ENCODE measurements at regions not wholly inside any gene's neighbourhood (a gene's known extent, or its start where the extent isn't known, plus 50 kb on each side); places are given as distances from the start of the nearest gene placed in this dataset.

DNA sequence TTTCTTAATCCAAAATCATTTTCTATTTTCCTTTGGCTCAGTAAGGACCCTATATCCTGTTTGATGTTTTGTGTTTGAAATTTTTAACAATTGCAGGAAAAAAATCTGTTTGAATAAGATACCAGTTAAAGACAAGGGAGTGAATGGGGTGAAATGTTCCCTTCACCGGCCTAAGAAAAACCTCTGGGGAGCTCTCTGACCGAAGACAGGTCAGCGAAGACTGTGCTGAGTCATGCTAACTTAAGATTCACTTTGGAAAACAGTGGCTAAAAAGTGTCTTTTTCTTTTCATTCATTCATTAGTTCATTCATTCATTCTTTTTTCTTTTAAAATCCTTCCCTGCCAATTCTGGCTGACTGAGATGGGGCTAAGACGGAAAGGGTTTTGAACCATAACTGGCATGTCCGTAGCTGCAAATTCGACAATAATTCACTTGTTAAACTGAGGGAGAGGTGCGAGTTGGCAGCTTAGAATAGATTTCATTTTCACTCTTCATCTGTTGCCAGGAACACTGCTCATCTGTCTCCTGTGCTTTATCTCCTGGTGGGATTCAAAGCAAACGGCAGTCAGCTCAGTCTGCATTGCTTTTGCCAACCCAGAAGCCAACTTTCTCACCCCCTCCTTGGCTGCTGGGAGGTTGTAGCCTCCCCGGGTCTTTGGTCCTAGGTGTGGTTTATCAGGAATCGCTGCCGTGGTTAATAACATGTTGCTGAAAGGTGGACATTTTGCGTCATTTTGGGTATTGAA, 434.0 kb upstream of the LARGE1 start:
- ChIA-PET CTCF (no interaction called here), POLR2A (no interaction called here)
- TF ChIP-seq, protein P1, sequence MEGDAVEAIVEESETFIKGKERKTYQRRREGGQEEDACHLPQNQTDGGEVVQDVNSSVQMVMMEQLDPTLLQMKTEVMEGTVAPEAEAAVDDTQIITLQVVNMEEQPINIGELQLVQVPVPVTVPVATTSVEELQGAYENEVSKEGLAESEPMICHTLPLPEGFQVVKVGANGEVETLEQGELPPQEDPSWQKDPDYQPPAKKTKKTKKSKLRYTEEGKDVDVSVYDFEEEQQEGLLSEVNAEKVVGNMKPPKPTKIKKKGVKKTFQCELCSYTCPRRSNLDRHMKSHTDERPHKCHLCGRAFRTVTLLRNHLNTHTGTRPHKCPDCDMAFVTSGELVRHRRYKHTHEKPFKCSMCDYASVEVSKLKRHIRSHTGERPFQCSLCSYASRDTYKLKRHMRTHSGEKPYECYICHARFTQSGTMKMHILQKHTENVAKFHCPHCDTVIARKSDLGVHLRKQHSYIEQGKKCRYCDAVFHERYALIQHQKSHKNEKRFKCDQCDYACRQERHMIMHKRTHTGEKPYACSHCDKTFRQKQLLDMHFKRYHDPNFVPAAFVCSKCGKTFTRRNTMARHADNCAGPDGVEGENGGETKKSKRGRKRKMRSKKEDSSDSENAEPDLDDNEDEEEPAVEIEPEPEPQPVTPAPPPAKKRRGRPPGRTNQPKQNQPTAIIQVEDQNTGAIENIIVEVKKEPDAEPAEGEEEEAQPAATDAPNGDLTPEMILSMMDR (IDR thresholded peaks at IDR 0.05), result no peak
- Mint-ChIP-seq H3K27ac (no peak overlapping the region), H3K4me3 (no peak overlapping the region), H3K9me3 (peaks cover 4% of the 10 kb centered on the region), H3K4me1 (ENCODE audit: low read depth) (no peaks in the 10 kb centered on the region), H3K27me3 (no peaks in the 10 kb centered on the region), H3K36me3 (ENCODE audit: low read depth) (no peaks in the 10 kb centered on the region)
- no peak for ATAC-seq
- no peak for DNase-seq
- intact Hi-C loops (cut with micrococcal nuclease), result no loop called here

DNA sequence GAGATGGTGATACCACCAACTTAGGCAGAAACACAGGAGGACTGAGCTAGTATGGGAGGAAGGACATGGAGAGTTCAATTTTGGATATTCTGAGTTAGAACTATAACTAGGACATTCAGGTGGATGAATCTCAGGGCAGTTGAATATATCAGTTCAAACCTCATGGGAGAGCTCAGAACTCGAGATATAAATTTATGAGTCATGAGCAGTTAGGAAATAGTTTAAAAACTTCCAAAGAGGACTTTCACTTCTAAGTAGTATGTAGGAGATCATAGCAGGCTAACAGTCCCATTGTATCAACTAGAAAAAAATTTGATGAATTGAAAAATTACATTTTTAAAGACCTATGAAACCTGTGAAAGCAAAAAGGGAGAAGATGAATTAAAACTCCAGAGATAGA, 436.2 kb upstream of the LARGE1 start:
- Mint-ChIP-seq H3K27ac (no peak overlapping the region), H3K36me3 (ENCODE audit: low read depth) (no peaks in the 10 kb centered on the region), H3K4me3 (no peak overlapping the region), H3K4me1 (ENCODE audit: low read depth) (no peaks in the 10 kb centered on the region), H3K27me3 (no peaks in the 10 kb centered on the region), H3K9me3 (peaks cover 4% of the 10 kb centered on the region)
- TF ChIP-seq, protein P1 (IDR thresholded peaks at IDR 0.05), result no peak
- no peak for ATAC-seq
- DNase-seq, result no peak
- intact Hi-C loops (cut with micrococcal nuclease), result no loop called here
- ChIA-PET CTCF (no interaction called here), POLR2A (no interaction called here)

DNA sequence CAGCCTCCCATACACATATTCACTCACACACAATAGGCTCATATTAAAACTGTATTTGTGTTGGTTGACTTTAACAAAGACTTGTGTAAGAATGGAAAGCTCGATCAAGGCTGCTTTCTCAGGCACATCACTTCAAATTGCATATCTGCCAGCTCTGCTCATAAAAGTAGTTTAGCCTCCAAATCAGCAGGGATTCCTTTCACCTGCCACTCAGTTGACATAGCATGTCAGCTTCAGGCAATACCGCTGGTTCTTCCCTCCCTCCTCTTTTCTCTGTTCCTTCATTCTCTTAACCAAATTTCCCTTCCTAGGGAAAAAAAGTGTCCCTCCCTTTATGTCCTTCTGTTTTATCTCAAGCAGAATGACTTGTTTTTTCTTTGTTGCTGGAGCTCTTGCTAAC, 450.4 kb upstream of the LARGE1 start:
- Mint-ChIP-seq H3K27ac (no peak overlapping the region), H3K9me3 (peaks cover 17% of the 10 kb centered on the region), H3K4me1 (ENCODE audit: low read depth) (no peaks in the 10 kb centered on the region), H3K27me3 (no peaks in the 10 kb centered on the region), H3K4me3 (no peak overlapping the region), H3K36me3 (ENCODE audit: low read depth) (no peaks in the 10 kb centered on the region)
- no peak for ATAC-seq
- ChIA-PET CTCF (no interaction called here), POLR2A (no interaction called here)
- DNase-seq, result no peak
- TF ChIP-seq, protein P1 (IDR thresholded peaks at IDR 0.05), result no peak
- intact Hi-C loops (cut with micrococcal nuclease), result no loop called here

DNA sequence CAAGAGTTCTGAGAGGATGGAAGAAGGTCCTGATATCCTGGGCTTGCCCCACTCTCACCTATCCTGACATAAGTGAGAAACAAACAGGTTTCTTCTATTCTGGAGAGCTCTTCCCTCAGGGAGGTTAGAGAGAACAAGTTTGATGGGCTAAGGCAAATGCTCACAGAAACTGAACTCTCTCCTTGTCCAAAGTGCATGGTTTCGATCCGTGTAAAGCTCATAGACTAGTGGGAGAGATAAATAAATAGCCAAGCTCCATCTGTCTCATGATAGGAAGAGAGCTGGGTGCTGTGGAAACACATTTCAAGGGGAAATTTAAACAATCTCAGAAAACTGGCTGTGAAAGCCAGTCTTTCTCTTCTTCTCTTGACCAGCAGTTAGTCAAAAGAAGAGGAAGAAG, 459.5 kb upstream of the LARGE1 start:
- no peak overlapping the region for H3K4me3 Mint-ChIP-seq
- no peak for DNase-seq
- no peaks in the 10 kb centered on the region for H3K36me3 Mint-ChIP-seq (ENCODE audit: low read depth)
- H3K27ac Mint-ChIP-seq, result no peak overlapping the region
- CTCF ChIA-PET, result no interaction called here
- TF ChIP-seq, protein P1 (IDR thresholded peaks at IDR 0.05), result no peak
- no peaks in the 10 kb centered on the region for H3K4me1 Mint-ChIP-seq (ENCODE audit: low read depth)
- H3K9me3 Mint-ChIP-seq, result peaks cover 2% of the 10 kb centered on the region
- no peaks in the 10 kb centered on the region for H3K27me3 Mint-ChIP-seq
- ATAC-seq, result no peak
- intact Hi-C loops (cut with micrococcal nuclease), result no loop called here
- POLR2A ChIA-PET, result no interaction called here

DNA sequence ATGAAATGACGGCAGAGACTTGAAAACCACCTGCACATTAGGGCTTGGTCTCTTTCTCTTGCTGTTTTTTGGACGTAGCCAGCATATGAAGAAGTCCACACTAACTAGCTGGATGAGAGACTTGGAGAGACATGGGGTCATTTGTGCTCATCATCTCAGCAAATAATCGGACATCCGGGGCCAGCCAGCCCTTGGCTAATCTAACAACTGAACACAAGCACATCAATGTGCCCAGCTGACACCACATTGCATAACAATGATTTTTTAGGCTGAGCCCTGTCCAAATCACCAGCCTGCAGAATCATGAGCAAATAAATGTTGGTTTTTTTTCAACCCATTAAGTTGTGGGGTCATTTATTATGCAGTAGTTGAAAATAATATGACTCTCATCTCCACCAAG, 460.3 kb upstream of the LARGE1 start:
- DNase-seq (no peak), ATAC-seq (no peak)
- no peak overlapping the region for H3K4me3 Mint-ChIP-seq
- TF ChIP-seq, protein P1 (IDR thresholded peaks at IDR 0.05), result no peak
- ChIA-PET POLR2A (no interaction called here), CTCF (no interaction called here)
- H3K27ac Mint-ChIP-seq, result no peak overlapping the region
- no peaks in the 10 kb centered on the region for H3K36me3 Mint-ChIP-seq (ENCODE audit: low read depth)
- no peaks in the 10 kb centered on the region for H3K27me3 Mint-ChIP-seq
- no peaks in the 10 kb centered on the region for H3K4me1 Mint-ChIP-seq (ENCODE audit: low read depth)
- intact Hi-C loops (cut with micrococcal nuclease), result no loop called here
- peaks cover 2% of the 10 kb centered on the region for H3K9me3 Mint-ChIP-seq
